ENCODE measurements at regions not wholly inside any gene's neighbourhood (a gene's known extent, or its start where the extent isn't known, plus 50 kb on each side); places are given as distances from the start of the nearest gene placed in this dataset.

DNA sequence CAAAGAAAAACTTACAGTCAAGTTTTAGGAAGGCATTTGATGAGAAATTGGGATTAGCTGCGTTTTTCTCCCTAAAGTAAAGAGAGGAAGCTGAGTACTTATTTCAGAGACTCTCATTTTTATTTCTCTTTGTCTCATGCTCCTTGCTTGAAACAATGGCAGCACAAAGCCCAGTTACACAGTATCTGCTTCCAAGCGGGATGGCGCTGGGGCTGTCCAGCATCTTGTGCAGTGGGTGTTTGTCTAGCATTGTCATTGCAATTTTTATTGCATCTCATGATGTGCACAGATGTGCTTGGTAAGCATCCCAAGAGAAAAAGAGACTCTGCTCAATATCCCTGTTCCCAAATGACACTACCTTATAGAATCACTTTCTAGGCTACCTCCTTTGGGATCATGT is 102.8 kb upstream of the ZNF521 start:
- Mint-ChIP-seq H3K9me3 (ENCODE audit: unreplicated experiment) (no peaks in the 10 kb centered on the region), H3K27ac (ENCODE audit: unreplicated experiment) (no peak overlapping the region), H3K4me1 (ENCODE audit: low read depth, unreplicated experiment) (no peaks in the 10 kb centered on the region), H3K4me3 (ENCODE audit: unreplicated experiment) (no peak overlapping the region), H3K27me3 (ENCODE audit: insufficient read depth, unreplicated experiment) (peaks cover 7% of the 10 kb centered on the region), H3K36me3 (ENCODE audit: insufficient read depth, unreplicated experiment) (no peaks in the 10 kb centered on the region)
- TF ChIP-seq, protein P1, sequence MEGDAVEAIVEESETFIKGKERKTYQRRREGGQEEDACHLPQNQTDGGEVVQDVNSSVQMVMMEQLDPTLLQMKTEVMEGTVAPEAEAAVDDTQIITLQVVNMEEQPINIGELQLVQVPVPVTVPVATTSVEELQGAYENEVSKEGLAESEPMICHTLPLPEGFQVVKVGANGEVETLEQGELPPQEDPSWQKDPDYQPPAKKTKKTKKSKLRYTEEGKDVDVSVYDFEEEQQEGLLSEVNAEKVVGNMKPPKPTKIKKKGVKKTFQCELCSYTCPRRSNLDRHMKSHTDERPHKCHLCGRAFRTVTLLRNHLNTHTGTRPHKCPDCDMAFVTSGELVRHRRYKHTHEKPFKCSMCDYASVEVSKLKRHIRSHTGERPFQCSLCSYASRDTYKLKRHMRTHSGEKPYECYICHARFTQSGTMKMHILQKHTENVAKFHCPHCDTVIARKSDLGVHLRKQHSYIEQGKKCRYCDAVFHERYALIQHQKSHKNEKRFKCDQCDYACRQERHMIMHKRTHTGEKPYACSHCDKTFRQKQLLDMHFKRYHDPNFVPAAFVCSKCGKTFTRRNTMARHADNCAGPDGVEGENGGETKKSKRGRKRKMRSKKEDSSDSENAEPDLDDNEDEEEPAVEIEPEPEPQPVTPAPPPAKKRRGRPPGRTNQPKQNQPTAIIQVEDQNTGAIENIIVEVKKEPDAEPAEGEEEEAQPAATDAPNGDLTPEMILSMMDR (IDR thresholded peaks at IDR 0.05; ENCODE audit: insufficient read depth in 1 of 2, low read depth in 1 of 2, low read length in 1 of 2, severe bottlenecking in 1 of 2, unreplicated experiment in 1 of 2): no peak
- BruUV-seq (replicated peaks): no TSS peak
- Histone ChIP-seq H3K27me3 (replicated peaks; ENCODE audit: control insufficient read depth, insufficient read depth, low read length) (no peaks in the 10 kb centered on the region), H3K9me3 (no peaks in the 10 kb centered on the region), H3K4me3 (ENCODE audit: low read depth, low read length) (no peak overlapping the region), H3K4me1 (no peaks in the 10 kb centered on the region), H3K36me3 (ENCODE audit: control insufficient read depth, insufficient read depth, low read length) (no peaks in the 10 kb centered on the region)
- CTCF ChIA-PET: no interaction called here
- POLR2A ChIA-PET: no interaction called here
- no peak for DNase-seq
- intact Hi-C loops (cut with micrococcal nuclease; ENCODE audit: unreplicated experiment): no loop called here

DNA sequence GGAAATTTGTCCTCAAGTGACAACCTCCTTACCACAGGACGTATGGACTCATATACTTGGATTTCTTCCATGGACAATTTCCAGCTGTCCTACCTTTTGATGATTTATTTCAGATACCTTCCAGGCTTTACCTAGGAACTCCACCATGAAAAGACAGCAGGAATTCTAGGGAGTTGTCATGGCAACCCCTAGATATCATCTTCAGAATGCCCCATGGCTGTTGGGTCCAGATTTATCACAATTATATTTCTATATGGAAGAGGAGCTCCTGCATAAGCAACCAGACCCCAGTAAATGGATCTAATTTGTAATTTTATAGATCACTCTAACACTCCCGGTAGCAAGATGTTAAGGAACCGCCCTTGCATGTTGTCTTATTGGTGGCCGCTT is 102.3 kb upstream of the ZNF521 start:
- H3K27me3 Mint-ChIP-seq (ENCODE audit: insufficient read depth, unreplicated experiment): peaks cover 8% of the 10 kb centered on the region
- H3K27ac Mint-ChIP-seq (ENCODE audit: unreplicated experiment): no peak overlapping the region
- Histone ChIP-seq H3K4me1 (no peaks in the 10 kb centered on the region), H3K9me3 (no peaks in the 10 kb centered on the region), H3K36me3 (ENCODE audit: control insufficient read depth, insufficient read depth, low read length) (no peaks in the 10 kb centered on the region), H3K27me3 (replicated peaks; ENCODE audit: control insufficient read depth, insufficient read depth, low read length) (no peaks in the 10 kb centered on the region), H3K4me3 (ENCODE audit: low read depth, low read length) (no peak overlapping the region)
- DNase-seq: no peak
- BruUV-seq (replicated peaks): no TSS peak
- no peaks in the 10 kb centered on the region for H3K9me3 Mint-ChIP-seq (ENCODE audit: unreplicated experiment)
- H3K4me1 Mint-ChIP-seq (ENCODE audit: low read depth, unreplicated experiment): no peaks in the 10 kb centered on the region
- ChIA-PET POLR2A (no interaction called here), CTCF (no interaction called here)
- intact Hi-C loops (cut with micrococcal nuclease; ENCODE audit: unreplicated experiment): no loop called here
- H3K36me3 Mint-ChIP-seq (ENCODE audit: insufficient read depth, unreplicated experiment): no peaks in the 10 kb centered on the region
- no peak overlapping the region for H3K4me3 Mint-ChIP-seq (ENCODE audit: unreplicated experiment)
- TF ChIP-seq, protein P1 (IDR thresholded peaks at IDR 0.05; ENCODE audit: insufficient read depth in 1 of 2, low read depth in 1 of 2, low read length in 1 of 2, severe bottlenecking in 1 of 2, unreplicated experiment in 1 of 2): no peak

DNA sequence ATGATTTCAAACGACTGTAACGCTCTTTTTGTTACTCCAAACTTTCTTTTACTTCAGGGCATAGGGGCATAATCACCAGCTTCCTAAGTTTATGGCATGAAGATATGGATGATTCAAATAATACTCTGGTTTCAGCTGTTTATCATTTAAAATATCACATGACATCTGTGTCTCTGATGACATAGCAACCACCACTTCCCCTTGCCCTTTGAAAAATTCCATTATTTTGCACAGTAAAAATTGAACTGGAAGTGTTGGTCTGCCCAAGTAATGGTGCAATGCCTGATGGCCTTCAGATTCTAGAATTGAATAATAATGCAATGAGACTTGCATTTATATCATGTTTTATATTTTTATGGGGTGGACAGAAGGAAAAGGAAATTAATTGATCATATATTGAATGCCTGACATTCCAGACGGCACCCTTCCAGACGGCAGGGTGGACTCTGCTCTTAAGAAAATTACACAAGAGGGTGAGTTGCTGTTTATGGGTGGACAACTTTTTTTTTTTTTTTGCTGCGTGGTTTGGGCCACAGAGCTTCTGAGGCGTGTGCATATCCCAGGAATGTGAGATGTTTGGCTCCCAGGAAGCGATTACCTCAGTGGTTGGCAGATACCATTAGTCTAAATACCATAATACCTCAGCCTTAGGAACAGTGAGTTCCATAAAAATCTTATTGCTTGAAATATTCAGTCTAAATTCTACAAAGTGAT is 101.7 kb upstream of the ZNF521 start:
- TF ChIP-seq, protein P1 (IDR thresholded peaks at IDR 0.05; ENCODE audit: insufficient read depth in 1 of 2, low read depth in 1 of 2, low read length in 1 of 2, severe bottlenecking in 1 of 2, unreplicated experiment in 1 of 2): no peak
- Mint-ChIP-seq H3K27me3 (ENCODE audit: insufficient read depth, unreplicated experiment) (peaks cover 9% of the 10 kb centered on the region), H3K4me1 (ENCODE audit: low read depth, unreplicated experiment) (no peaks in the 10 kb centered on the region), H3K9me3 (ENCODE audit: unreplicated experiment) (no peaks in the 10 kb centered on the region), H3K27ac (ENCODE audit: unreplicated experiment) (no peak overlapping the region), H3K4me3 (ENCODE audit: unreplicated experiment) (no peak overlapping the region), H3K36me3 (ENCODE audit: insufficient read depth, unreplicated experiment) (no peaks in the 10 kb centered on the region)
- Histone ChIP-seq H3K27me3 (replicated peaks; ENCODE audit: control insufficient read depth, insufficient read depth, low read length) (no peaks in the 10 kb centered on the region), H3K36me3 (ENCODE audit: control insufficient read depth, insufficient read depth, low read length) (no peaks in the 10 kb centered on the region), H3K4me3 (ENCODE audit: low read depth, low read length) (no peak overlapping the region), H3K4me1 (no peaks in the 10 kb centered on the region), H3K9me3 (no peaks in the 10 kb centered on the region)
- no TSS peak for BruUV-seq (replicated peaks)
- CTCF ChIA-PET: no interaction called here
- DNase-seq: no peak
- intact Hi-C loops (cut with micrococcal nuclease; ENCODE audit: unreplicated experiment): no loop called here
- POLR2A ChIA-PET: no interaction called here
